GM19463 (cell line): ENCODE measurements at regions not wholly inside any gene's neighbourhood (a gene's known extent, or its start where the extent isn't known, plus 50 kb on each side); places are given as distances from the start of the nearest gene placed in this dataset.
"Not testable (repeated sequence)": the region's sequence is repeated elsewhere in the genome, so short reads cannot be mapped to it uniquely, and the experiment has no call there.

Experiments
- ATAC-seq: cut with Tn5 transposase; IDR thresholded peaks from one replicate; pipeline ENCODE4 v1.9.1; 2021; ENCODE audit warnings: mild to moderate bottlenecking, moderate library complexity; ENCODE audit not compliant: unreplicated experiment

GRCh38 chr13:26896986-26897668, 136.5 kb upstream of the GPR12 start:
- ATAC-seq: no peak

- no peak for ATAC-seq
Measured at GRCh38 chr13:26895808-26896466, 135.4 kb upstream of the GPR12 start.

GRCh38 chr13:26895081-26895807, 134.7 kb upstream of the GPR12 start:
- no peak for ATAC-seq

- no peak for ATAC-seq
Measured at GRCh38 chr13:26888632-26889031, 128.0 kb upstream of the GPR12 start.

GRCh38 chr13:26887594-26887993, 127.0 kb upstream of the GPR12 start:
- ATAC-seq: no peak

GRCh38 chr13:26883613-26884257, 123.1 kb upstream of the GPR12 start:
- no peak for ATAC-seq

GRCh38 chr13:26882731-26883130, 122.1 kb upstream of the GPR12 start:
- ATAC-seq: no peak

- no peak for ATAC-seq
Measured at GRCh38 chr13:26881154-26881553, 120.6 kb upstream of the GPR12 start.

GRCh38 chr13:26880735-26881134, 120.1 kb upstream of the GPR12 start:
- no peak for ATAC-seq

GRCh38 chr13:26878438-26878837, 117.9 kb upstream of the GPR12 start:
- no peak for ATAC-seq

- no peak for ATAC-seq
Measured at GRCh38 chr13:26873386-26873698, 112.8 kb upstream of the GPR12 start.

GRCh38 chr13:26872525-26873385, 112.2 kb upstream of the GPR12 start:
- no peak for ATAC-seq

GRCh38 chr13:26867451-26868091, 107.0 kb upstream of the GPR12 start:
- no peak for ATAC-seq

GRCh38 chr13:26864576-26864975, 104.0 kb upstream of the GPR12 start:
- no peak for ATAC-seq

GRCh38 chr13:26861941-26862340, 101.4 kb upstream of the GPR12 start:
- ATAC-seq: no peak

GRCh38 chr13:26855921-26856320, 95.3 kb upstream of the GPR12 start:
- no peak for ATAC-seq

- no peak for ATAC-seq
Measured at GRCh38 chr13:26855071-26855470, 94.5 kb upstream of the GPR12 start.

- no peak for ATAC-seq
Measured at GRCh38 chr13:26853323-26853722, 92.7 kb upstream of the GPR12 start.

GRCh38 chr13:26847281-26847680, 86.7 kb upstream of the GPR12 start:
- no peak for ATAC-seq

- not testable (repeated sequence) for ATAC-seq
Measured at GRCh38 chr13:26845063-26845462, 84.5 kb upstream of the GPR12 start.
